NB4 (cell line): ENCODE measurements at regions not wholly inside any gene's neighbourhood (a gene's known extent, or its start where the extent isn't known, plus 50 kb on each side); places are given as distances from the start of the nearest gene placed in this dataset.

Experiments used
- POLR2A ChIP-seq: IDR thresholded peaks from 2 replicates; pipeline ENCODE4 v1.6.1; 2011; ENCODE audit warnings: mild to moderate bottlenecking; ENCODE audit not compliant: insufficient read length; ENCODE audit errors: extremely low read depth
- TF ChIP-seq, protein P1 (sequence below): IDR thresholded peaks from one replicate; pipeline ENCODE4 v1.5.1; 2012; ENCODE audit warnings: low read depth, low read length
- TF ChIP-seq, protein P2 (sequence below): IDR thresholded peaks from 2 replicates; pipeline ENCODE4 v1.6.1; 2011; ENCODE audit warnings: low read depth, low read length

DNA sequence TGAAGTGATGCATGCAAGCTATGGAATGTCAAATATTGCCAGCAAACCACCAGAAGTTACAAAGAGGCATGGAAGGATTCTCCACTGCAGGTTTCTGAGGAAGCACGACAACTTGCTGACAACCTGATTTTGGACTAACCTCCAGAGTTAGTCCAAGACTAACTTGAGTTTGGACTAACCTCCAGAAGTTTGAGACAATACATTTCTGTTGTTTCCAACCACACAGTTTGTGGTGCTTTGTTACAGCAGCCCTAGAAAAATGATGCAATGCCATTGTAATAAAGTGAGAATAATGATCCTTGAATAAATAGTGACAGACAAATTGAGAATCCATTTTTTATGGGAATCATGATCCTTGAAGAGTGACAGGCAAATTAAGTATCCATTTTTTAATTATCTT, 169.9 kb upstream of the HDDC2 start:
- TF ChIP-seq, protein P1, sequence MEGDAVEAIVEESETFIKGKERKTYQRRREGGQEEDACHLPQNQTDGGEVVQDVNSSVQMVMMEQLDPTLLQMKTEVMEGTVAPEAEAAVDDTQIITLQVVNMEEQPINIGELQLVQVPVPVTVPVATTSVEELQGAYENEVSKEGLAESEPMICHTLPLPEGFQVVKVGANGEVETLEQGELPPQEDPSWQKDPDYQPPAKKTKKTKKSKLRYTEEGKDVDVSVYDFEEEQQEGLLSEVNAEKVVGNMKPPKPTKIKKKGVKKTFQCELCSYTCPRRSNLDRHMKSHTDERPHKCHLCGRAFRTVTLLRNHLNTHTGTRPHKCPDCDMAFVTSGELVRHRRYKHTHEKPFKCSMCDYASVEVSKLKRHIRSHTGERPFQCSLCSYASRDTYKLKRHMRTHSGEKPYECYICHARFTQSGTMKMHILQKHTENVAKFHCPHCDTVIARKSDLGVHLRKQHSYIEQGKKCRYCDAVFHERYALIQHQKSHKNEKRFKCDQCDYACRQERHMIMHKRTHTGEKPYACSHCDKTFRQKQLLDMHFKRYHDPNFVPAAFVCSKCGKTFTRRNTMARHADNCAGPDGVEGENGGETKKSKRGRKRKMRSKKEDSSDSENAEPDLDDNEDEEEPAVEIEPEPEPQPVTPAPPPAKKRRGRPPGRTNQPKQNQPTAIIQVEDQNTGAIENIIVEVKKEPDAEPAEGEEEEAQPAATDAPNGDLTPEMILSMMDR = no peak
- TF ChIP-seq POLR2A = no peak
- TF ChIP-seq, protein P2, sequence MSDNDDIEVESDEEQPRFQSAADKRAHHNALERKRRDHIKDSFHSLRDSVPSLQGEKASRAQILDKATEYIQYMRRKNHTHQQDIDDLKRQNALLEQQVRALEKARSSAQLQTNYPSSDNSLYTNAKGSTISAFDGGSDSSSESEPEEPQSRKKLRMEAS = no peak
